Fibroblast of lung (primary cell): ENCODE measurements at regions not wholly inside any gene's neighbourhood (a gene's known extent, or its start where the extent isn't known, plus 50 kb on each side); places are given as distances from the start of the nearest gene placed in this dataset.

Source experiments
- EZH2 ChIP-seq: IDR thresholded peaks from 2 replicates; pipeline ENCODE4 v1.5.1; 2012; ENCODE audit warnings: low read length, control low read depth, mild to moderate bottlenecking; ENCODE audit errors: missing control alignments
- TF ChIP-seq, protein P1 (sequence below), 2 donors: IDR thresholded peaks in 1 of 2; conservative IDR thresholded peaks in 1 of 2; 1 replicate in 1 of 2; 2 replicates in 1 of 2; pipeline ENCODE4 v1.5.1; 2011 to 2012; ENCODE audit warnings: low read length in 2 of 2, control low read depth in 1 of 2, inconsistent platforms in 1 of 2, low read depth in 1 of 2, mild to moderate bottlenecking in 1 of 2

DNA sequence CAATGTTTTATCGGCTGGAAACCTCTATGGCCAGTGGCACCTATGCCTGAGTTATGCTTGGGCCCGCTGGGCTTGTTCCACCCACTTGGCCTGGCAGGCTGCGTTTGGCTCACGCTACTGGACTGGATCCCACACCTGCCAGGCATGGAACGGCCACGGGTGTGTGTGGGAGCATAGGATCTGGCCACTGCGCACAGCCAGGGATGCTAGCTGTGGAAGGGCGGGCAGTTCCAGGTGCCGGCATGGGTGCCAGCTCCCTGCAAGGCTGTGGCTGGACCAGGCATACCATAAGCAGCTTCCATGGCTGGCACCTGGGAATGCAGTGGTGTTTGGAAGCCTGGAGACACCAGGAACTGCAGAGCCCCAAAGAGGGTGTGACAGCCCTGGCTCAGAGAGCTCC is 1063.9 kb upstream of the ACO1 start:
- TF ChIP-seq, protein P1, sequence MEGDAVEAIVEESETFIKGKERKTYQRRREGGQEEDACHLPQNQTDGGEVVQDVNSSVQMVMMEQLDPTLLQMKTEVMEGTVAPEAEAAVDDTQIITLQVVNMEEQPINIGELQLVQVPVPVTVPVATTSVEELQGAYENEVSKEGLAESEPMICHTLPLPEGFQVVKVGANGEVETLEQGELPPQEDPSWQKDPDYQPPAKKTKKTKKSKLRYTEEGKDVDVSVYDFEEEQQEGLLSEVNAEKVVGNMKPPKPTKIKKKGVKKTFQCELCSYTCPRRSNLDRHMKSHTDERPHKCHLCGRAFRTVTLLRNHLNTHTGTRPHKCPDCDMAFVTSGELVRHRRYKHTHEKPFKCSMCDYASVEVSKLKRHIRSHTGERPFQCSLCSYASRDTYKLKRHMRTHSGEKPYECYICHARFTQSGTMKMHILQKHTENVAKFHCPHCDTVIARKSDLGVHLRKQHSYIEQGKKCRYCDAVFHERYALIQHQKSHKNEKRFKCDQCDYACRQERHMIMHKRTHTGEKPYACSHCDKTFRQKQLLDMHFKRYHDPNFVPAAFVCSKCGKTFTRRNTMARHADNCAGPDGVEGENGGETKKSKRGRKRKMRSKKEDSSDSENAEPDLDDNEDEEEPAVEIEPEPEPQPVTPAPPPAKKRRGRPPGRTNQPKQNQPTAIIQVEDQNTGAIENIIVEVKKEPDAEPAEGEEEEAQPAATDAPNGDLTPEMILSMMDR (conservative IDR thresholded peaks at IDR 0.05 in 1 of 2, IDR thresholded peaks at IDR 0.05 in 1 of 2; ENCODE audit: low read depth in 1 of 2, low read length in 2 of 2), result no peak
- TF ChIP-seq EZH2, result no peak
